Esophagus muscularis mucosa (tissue), 4 donors: ENCODE measurements at regions not wholly inside any gene's neighbourhood (a gene's known extent, or its start where the extent isn't known, plus 50 kb on each side); places are given as distances from the start of the nearest gene placed in this dataset.

Experiments used
- CTCF ChIP-seq, 3 experiments: fragments of 200-600 bp in 2 of 3; fragments of 450-650 bp in 1 of 3; sonication (generic) in 2 of 3; IDR thresholded peaks; one replicate each; pipeline ENCODE4 v1.5.1; 2017 to 2019; ENCODE audit warnings: antibody characterized with exemption in 3 of 3, mild to moderate bottlenecking in 2 of 3, moderate library complexity in 1 of 3
- EP300 ChIP-seq: sonication (generic); formaldehyde crosslinking; IDR thresholded peaks from one replicate; pipeline ENCODE4 v1.6.1; 2017; ENCODE audit warnings: antibody characterized with exemption
- POLR2AphosphoS5 ChIP-seq, 2 donors: sonication (generic); formaldehyde crosslinking; IDR thresholded peaks; one replicate each; pipeline ENCODE4 v1.6.1; 2017; ENCODE audit warnings: antibody characterized with exemption in 2 of 2

- no peak for TF ChIP-seq CTCF (IDR thresholded peaks at IDR 0.05)
- TF ChIP-seq POLR2AphosphoS5 (IDR thresholded peaks at IDR 0.05) = no peak
- TF ChIP-seq EP300 = no peak
These were observed 164.8 kb downstream of the AASDH start for GRCh38 chr4:56222514-56222913.
